ENCODE measurements at regions not wholly inside any gene's neighbourhood (a gene's known extent, or its start where the extent isn't known, plus 50 kb on each side); places are given as distances from the start of the nearest gene placed in this dataset.
"Not testable (repeated sequence)": the region's sequence is repeated elsewhere in the genome, so short reads cannot be mapped to it uniquely, and the experiment has no call there.

- Mint-ChIP-seq H3K9me3 (no peaks in the 10 kb centered on the region), H3K4me1 (0 out of 4 replicates have a peak, but pooled peaks cover 0 to under 1% of the 10 kb centered on the region in 2 experiments), H3K27me3 (ENCODE audit: low read depth) (peaks cover 3% of the 10 kb centered on the region), H3K4me3 (no peak overlapping the region), H3K36me3 (ENCODE audit: insufficient read depth in 1 of 3, low read depth in 3 of 3) (no peaks in the 10 kb centered on the region), H3K27ac (no peak overlapping the region)
- Histone ChIP-seq H2BK15ac (ENCODE audit: low read depth, low read length) (no peak overlapping the region), H3K23me2 (ENCODE audit: insufficient read length, low read depth, low read length, poor library complexity, severe bottlenecking) (no peaks in the 10 kb centered on the region), H3K18ac (ENCODE audit: insufficient read length, low read depth, low read length) (no peak overlapping the region), H3K4ac (ENCODE audit: low read depth, low read length) (no peak overlapping the region), H4K5ac (ENCODE audit: insufficient read length, low read depth, low read length) (no peak overlapping the region), H3T11ph (ENCODE audit: low read length) (no peak overlapping the region), H2BK12ac (ENCODE audit: insufficient read length, low read depth, low read length) (no peak overlapping the region), H3K14ac (ENCODE audit: insufficient read depth, low read length) (no peak overlapping the region), H3K27me3 (ENCODE audit: insufficient read depth, low read length) (no peaks in the 10 kb centered on the region), H2AFZ (ENCODE audit: low read length) (no peak overlapping the region), H2BK5ac (ENCODE audit: insufficient read length, low read length) (no peak overlapping the region), H4K20me1 (ENCODE audit: control insufficient read depth, insufficient read depth, insufficient read length) (no peaks in the 10 kb centered on the region), H4K8ac (replicated peaks; ENCODE audit: insufficient read length, low read depth, low read length) (no peak overlapping the region), H3K23ac (ENCODE audit: insufficient read length, low read depth, low read length) (no peak overlapping the region), H3K79me1 (ENCODE audit: insufficient read depth, low read depth, low read length, poor library complexity, severe bottlenecking) (no peaks in the 10 kb centered on the region), H3K27ac (ENCODE audit: insufficient read length, low read depth, low read length) (no peak overlapping the region), H2AK5ac (ENCODE audit: insufficient read length, low read length) (no peak overlapping the region), H3K9me3 (ENCODE audit: control insufficient read depth, low read depth, low read length) (no peaks in the 10 kb centered on the region), H3K56ac (ENCODE audit: insufficient read length, low read depth, low read length) (no peak overlapping the region), H3K9ac (ENCODE audit: extremely low read depth, insufficient read length, low read length) (no peak overlapping the region), H4K91ac (ENCODE audit: insufficient read length, low read depth, low read length) (no peak overlapping the region), H3K4me1 (ENCODE audit: insufficient read depth, low read length) (no peaks in the 10 kb centered on the region), H2BK20ac (ENCODE audit: low read depth, low read length, poor library complexity, severe bottlenecking) (no peak overlapping the region), H3K79me2 (ENCODE audit: insufficient read depth, low read length) (no peaks in the 10 kb centered on the region), H2BK120ac (ENCODE audit: low read depth, low read length, poor library complexity, severe bottlenecking) (no peak overlapping the region), H3K4me2 (ENCODE audit: insufficient read depth, insufficient read length, low read length) (no peak overlapping the region)
- no CpG with 5 or more reads among the region's 2 CpGs for WGBS (ENCODE audit: extremely low coverage, insufficient read length, low lambda C conversion rate)
- no peak for DNase-seq
- TF ChIP-seq CTCF (conservative IDR thresholded peaks at IDR 0.05) = no peak
These were observed 71.4 kb downstream of the CUZD1 start for GRCh38 chr10:122774231-122774630.

DNA sequence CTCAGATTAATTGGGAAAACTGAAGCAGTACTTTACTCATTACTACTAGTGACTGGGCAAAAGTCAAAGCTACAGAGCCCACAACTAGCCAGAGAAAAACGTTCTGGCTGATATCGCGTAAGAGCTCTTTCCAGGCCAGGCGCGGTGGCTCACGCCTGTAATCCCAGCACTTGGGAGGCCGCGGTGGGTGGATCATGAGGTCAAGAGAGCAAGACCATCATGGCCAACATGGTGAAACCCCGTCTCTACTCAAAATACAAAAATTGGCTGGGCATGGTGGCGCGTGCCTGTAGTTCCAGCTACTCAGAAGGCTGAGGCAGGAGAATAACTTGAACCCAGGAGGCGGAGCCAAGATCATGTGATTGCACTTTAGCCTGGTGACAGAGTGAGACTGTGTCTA is 71.8 kb upstream of the C10orf120 start:
- H3K27ac Mint-ChIP-seq; H3K56ac ChIP-seq (ENCODE audit: insufficient read length, low read depth, low read length); H3K36me3 Mint-ChIP-seq (ENCODE audit: insufficient read depth in 1 of 3, low read depth in 3 of 3); H3K27ac ChIP-seq (ENCODE audit: insufficient read length, low read depth, low read length); H3K23me2 ChIP-seq (ENCODE audit: insufficient read length, low read depth, low read length, poor library complexity, severe bottlenecking); H3K27me3 ChIP-seq (ENCODE audit: insufficient read depth, low read length); H3K23ac ChIP-seq (ENCODE audit: insufficient read length, low read depth, low read length); H3K9me3 Mint-ChIP-seq; H3K4me2 ChIP-seq (ENCODE audit: insufficient read depth, insufficient read length, low read length); H3K79me1 ChIP-seq (ENCODE audit: insufficient read depth, low read depth, low read length, poor library complexity, severe bottlenecking); H2BK120ac ChIP-seq (ENCODE audit: low read depth, low read length, poor library complexity, severe bottlenecking); H3K4me3 Mint-ChIP-seq; H2BK12ac ChIP-seq (ENCODE audit: insufficient read length, low read depth, low read length); H3T11ph ChIP-seq (ENCODE audit: low read length); H3K4me1 Mint-ChIP-seq; H4K20me1 ChIP-seq (ENCODE audit: control insufficient read depth, insufficient read depth, insufficient read length); H3K14ac ChIP-seq (ENCODE audit: insufficient read depth, low read length); H3K27me3 Mint-ChIP-seq (ENCODE audit: low read depth); H3K18ac ChIP-seq (ENCODE audit: insufficient read length, low read depth, low read length); H3K9ac ChIP-seq (ENCODE audit: extremely low read depth, insufficient read length, low read length); H4K5ac ChIP-seq (ENCODE audit: insufficient read length, low read depth, low read length); H3K9me3 ChIP-seq (ENCODE audit: control insufficient read depth, low read depth, low read length); H4K91ac ChIP-seq (ENCODE audit: insufficient read length, low read depth, low read length); DNase-seq; H2BK5ac ChIP-seq (ENCODE audit: insufficient read length, low read length); H2AFZ ChIP-seq (ENCODE audit: low read length); H2BK15ac ChIP-seq (ENCODE audit: low read depth, low read length); H3K79me2 ChIP-seq (ENCODE audit: insufficient read depth, low read length); H2BK20ac ChIP-seq (ENCODE audit: low read depth, low read length, poor library complexity, severe bottlenecking); H2AK5ac ChIP-seq (ENCODE audit: insufficient read length, low read length); H3K4ac ChIP-seq (ENCODE audit: low read depth, low read length); H3K4me1 ChIP-seq (ENCODE audit: insufficient read depth, low read length); H4K8ac ChIP-seq (replicated peaks; ENCODE audit: insufficient read length, low read depth, low read length): not testable (repeated sequence)
- WGBS (ENCODE audit: extremely low coverage, insufficient read length, low lambda C conversion rate) = no CpG with 5 or more reads among the region's 12 CpGs
